ENCODE measurements at regions not wholly inside any gene's neighbourhood (a gene's known extent, or its start where the extent isn't known, plus 50 kb on each side); places are given as distances from the start of the nearest gene placed in this dataset.

- Histone ChIP-seq H3K4me2 (ENCODE audit: low read length) (no peak overlapping the region), H3K27ac (ENCODE audit: low read length) (no peak overlapping the region), H3K4me3 (ENCODE audit: low read length) (no peak overlapping the region), H3K9me2 (replicated peaks; ENCODE audit: low read length) (no peaks in the 10 kb centered on the region), H3K36me3 (ENCODE audit: low read depth, low read length) (no peaks in the 10 kb centered on the region), H3K79me2 (ENCODE audit: low read length) (no peaks in the 10 kb centered on the region), H2AFZ (ENCODE audit: low read length) (no peak overlapping the region), H3K9ac (ENCODE audit: low read length) (no peak overlapping the region), H3K27me3 (ENCODE audit: low read length) (peaks cover 31% of the 10 kb centered on the region), H3K9me3 (ENCODE audit: low read length) (no peaks in the 10 kb centered on the region), H4K20me1 (ENCODE audit: low read length) (no peaks in the 10 kb centered on the region), H3F3A (ENCODE audit: low read length, unreplicated experiment) (no peaks in the 10 kb centered on the region), H3K4me1 (ENCODE audit: insufficient read depth, low read length) (no peaks in the 10 kb centered on the region)
- DNase-seq (no peak), ATAC-seq (no peak)
- intact Hi-C loops (cut with micrococcal nuclease): no loop called here
- no TSS peak for BruUV-seq (replicated peaks)
- ChIA-PET CTCF (interaction anchor here (0.7 kb wide), 1 partner anchor 666 kb away, joined by 3 read pairs; no protein-coding TSS in a partner anchor), POLR2A (ENCODE audit: unreplicated experiment) (no interaction called here)
- TF ChIP-seq CTCF (conservative IDR thresholded peaks at IDR 0.05; ENCODE audit: low read depth, low read length) (no peak), EZH2 (IDR thresholded peaks at IDR 0.05; ENCODE audit: low read length, unreplicated experiment) (no peak), EZH2phosphoT487 (IDR thresholded peaks at IDR 0.05; ENCODE audit: borderline replicate concordance, low read length) (no peak)
Observed at GRCh38 chr1:102627145-102627544, 481.2 kb downstream of the COL11A1 start.

GRCh38 chr1:102615896-102616295, 492.4 kb downstream of the COL11A1 start:
- no peaks in the 10 kb centered on the region for H4K20me1 ChIP-seq (ENCODE audit: low read length)
- no peaks in the 10 kb centered on the region for H3K4me1 ChIP-seq (ENCODE audit: insufficient read depth, low read length)
- peaks cover 7% of the 10 kb centered on the region; the same call in 1 of the 2 replicates for H3K27me3 ChIP-seq (ENCODE audit: low read length)
- no peaks in the 10 kb centered on the region for H3K79me2 ChIP-seq (ENCODE audit: low read length)
- TF ChIP-seq EZH2phosphoT487 (IDR thresholded peaks at IDR 0.05; ENCODE audit: borderline replicate concordance, low read length) (no peak), CTCF (conservative IDR thresholded peaks at IDR 0.05; ENCODE audit: low read depth, low read length) (no peak), EZH2 (IDR thresholded peaks at IDR 0.05; ENCODE audit: low read length, unreplicated experiment) (no peak)
- no peak overlapping the region for H3K9ac ChIP-seq (ENCODE audit: low read length)
- CTCF ChIA-PET: no interaction called here
- H3K9me3 ChIP-seq (ENCODE audit: low read length): no peaks in the 10 kb centered on the region
- H2AFZ ChIP-seq (ENCODE audit: low read length): no peak overlapping the region
- POLR2A ChIA-PET (ENCODE audit: unreplicated experiment): no interaction called here
- DNase-seq (no peak), ATAC-seq (no peak)
- H3K27ac ChIP-seq (ENCODE audit: low read length): no peak overlapping the region
- H3K4me3 ChIP-seq (ENCODE audit: low read length): no peak overlapping the region
- no peaks in the 10 kb centered on the region for H3K9me2 ChIP-seq (replicated peaks; ENCODE audit: low read length)
- BruUV-seq (replicated peaks): no TSS peak
- H3K4me2 ChIP-seq (ENCODE audit: low read length): no peak overlapping the region
- no peaks in the 10 kb centered on the region for H3K36me3 ChIP-seq (ENCODE audit: low read depth, low read length)
- intact Hi-C loops (cut with micrococcal nuclease): no loop called here
- H3F3A ChIP-seq (ENCODE audit: low read length, unreplicated experiment): no peaks in the 10 kb centered on the region

- H3K4me1 ChIP-seq (ENCODE audit: insufficient read depth, low read length): no peaks in the 10 kb centered on the region
- H2AFZ ChIP-seq (ENCODE audit: low read length): no peak overlapping the region
- no peak overlapping the region for H3K9ac ChIP-seq (ENCODE audit: low read length)
- H4K20me1 ChIP-seq (ENCODE audit: low read length): 0 out of 2 replicates have a peak, but pooled peaks cover 3% of the 10 kb centered on the region
- DNase-seq (no peak), ATAC-seq (no peak)
- TF ChIP-seq EZH2phosphoT487 (IDR thresholded peaks at IDR 0.05; ENCODE audit: borderline replicate concordance, low read length): no peak
- TF ChIP-seq CTCF (conservative IDR thresholded peaks at IDR 0.05; ENCODE audit: low read depth, low read length): no peak
- no peak for TF ChIP-seq EZH2 (IDR thresholded peaks at IDR 0.05; ENCODE audit: low read length, unreplicated experiment)
- H3K27me3 ChIP-seq (ENCODE audit: low read length): peaks cover 5% of the 10 kb centered on the region; the same call in 1 of the 2 replicates
- no peak overlapping the region for H3K4me3 ChIP-seq (ENCODE audit: low read length)
- H3K36me3 ChIP-seq (ENCODE audit: low read depth, low read length): no peaks in the 10 kb centered on the region
- ChIA-PET POLR2A (ENCODE audit: unreplicated experiment) (no interaction called here), CTCF (no interaction called here)
- no peaks in the 10 kb centered on the region for H3F3A ChIP-seq (ENCODE audit: low read length, unreplicated experiment)
- H3K27ac ChIP-seq (ENCODE audit: low read length): no peak overlapping the region
- 0 out of 2 replicates have a peak, but pooled peaks cover 3% of the 10 kb centered on the region for H3K9me2 ChIP-seq (replicated peaks; ENCODE audit: low read length)
- H3K79me2 ChIP-seq (ENCODE audit: low read length): no peaks in the 10 kb centered on the region
- no peak overlapping the region for H3K4me2 ChIP-seq (ENCODE audit: low read length)
- intact Hi-C loops (cut with micrococcal nuclease): no loop called here
- no peaks in the 10 kb centered on the region for H3K9me3 ChIP-seq (ENCODE audit: low read length)
- no TSS peak for BruUV-seq (replicated peaks)
Observed at GRCh38 chr1:102595106-102595505, 513.2 kb downstream of the COL11A1 start.

Measured in PC-3 (cell line).